GM12875 (cell line): ENCODE measurements at regions not wholly inside any gene's neighbourhood (a gene's known extent, or its start where the extent isn't known, plus 50 kb on each side); places are given as distances from the start of the nearest gene placed in this dataset.

Experiments used
- H3K4me3 ChIP-seq: one replicate; pipeline ENCODE4 v1.5.1; 2011; ENCODE audit warnings: low read depth, low read length, control low read depth
- TF ChIP-seq, protein P1 (sequence below): IDR thresholded peaks from 2 replicates; pipeline ENCODE4 v1.5.1; 2011; ENCODE audit warnings: low read depth, mild to moderate bottlenecking, control low read depth, inconsistent platforms, low read length, moderate library complexity, borderline replicate concordance; ENCODE audit not compliant: insufficient read depth

DNA sequence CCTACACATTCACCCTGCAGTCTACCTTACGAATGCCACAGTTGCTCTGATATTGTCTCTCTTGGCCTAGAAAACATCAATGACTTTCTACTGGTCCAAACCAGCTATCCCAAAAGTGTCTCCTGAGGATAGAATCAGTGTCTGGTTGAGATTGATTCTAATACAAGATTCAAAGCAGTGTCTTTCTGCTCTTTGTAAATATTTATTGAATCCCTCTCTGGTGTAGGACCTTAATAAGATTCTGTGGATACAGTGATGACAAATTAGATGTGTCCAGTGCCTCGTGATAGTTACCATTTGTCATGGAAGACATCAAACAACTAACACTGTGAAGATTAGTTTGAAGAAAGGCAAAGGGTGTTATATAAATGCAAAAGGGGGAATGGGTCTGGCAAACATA, 380.7 kb upstream of the TRIB2 start:
- TF ChIP-seq, protein P1, sequence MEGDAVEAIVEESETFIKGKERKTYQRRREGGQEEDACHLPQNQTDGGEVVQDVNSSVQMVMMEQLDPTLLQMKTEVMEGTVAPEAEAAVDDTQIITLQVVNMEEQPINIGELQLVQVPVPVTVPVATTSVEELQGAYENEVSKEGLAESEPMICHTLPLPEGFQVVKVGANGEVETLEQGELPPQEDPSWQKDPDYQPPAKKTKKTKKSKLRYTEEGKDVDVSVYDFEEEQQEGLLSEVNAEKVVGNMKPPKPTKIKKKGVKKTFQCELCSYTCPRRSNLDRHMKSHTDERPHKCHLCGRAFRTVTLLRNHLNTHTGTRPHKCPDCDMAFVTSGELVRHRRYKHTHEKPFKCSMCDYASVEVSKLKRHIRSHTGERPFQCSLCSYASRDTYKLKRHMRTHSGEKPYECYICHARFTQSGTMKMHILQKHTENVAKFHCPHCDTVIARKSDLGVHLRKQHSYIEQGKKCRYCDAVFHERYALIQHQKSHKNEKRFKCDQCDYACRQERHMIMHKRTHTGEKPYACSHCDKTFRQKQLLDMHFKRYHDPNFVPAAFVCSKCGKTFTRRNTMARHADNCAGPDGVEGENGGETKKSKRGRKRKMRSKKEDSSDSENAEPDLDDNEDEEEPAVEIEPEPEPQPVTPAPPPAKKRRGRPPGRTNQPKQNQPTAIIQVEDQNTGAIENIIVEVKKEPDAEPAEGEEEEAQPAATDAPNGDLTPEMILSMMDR: no peak
- no peak overlapping the region for H3K4me3 ChIP-seq

DNA sequence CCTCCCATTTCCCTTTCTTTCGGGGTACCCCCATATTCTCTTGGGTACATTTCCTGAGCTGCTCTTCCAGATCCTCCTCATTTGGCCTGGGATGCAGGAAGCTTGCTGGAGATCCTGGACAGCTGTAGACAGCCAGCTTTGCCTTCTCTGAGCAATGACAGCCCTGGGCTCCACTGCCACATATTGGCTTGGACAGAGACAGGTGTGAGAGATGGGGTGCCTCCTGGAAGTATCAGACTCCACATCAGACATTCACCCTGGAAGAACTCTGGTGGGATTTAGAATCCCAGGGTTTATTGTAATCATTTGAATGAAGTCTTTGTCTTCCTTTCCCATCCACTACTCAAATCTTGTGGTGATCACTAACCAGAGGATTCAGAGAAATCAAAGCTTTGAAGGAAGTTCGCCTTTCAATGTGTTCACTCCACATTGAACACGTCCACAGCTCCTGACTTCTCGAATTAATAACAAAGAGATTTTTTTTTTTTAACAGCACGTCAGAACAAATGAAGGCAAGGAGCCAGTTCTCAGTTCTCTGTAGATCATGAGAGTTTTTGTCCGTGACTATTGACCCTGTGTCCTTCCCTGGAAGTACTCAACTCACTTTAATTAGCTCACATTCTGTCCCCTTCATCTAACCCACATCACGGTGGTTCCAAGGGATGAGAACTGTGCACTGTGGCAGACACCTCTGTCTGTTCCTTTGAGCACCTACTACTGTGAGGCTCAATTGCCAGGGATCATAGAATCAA, 377.6 kb upstream of the TRIB2 start:
- no peak overlapping the region for H3K4me3 ChIP-seq
- TF ChIP-seq, protein P1: no peak

DNA sequence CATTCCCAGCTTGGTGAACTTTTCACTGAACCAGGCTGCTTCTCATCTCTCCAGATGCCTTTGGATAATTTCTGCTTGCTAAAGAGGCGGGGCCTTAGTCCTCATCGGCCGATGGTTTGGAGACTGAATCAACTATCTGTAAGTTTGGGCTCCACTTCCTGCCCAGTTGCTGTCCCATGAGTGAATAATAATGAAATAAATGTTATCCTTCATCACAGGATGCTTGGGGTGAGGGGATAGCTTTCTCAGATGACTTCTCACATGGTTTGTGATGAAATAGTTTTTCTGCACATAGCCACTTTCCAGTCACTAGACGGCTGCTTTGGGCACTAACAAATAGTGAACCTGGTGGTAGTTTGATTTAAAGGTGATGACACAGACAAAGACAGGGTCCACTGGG, 376.6 kb upstream of the TRIB2 start:
- no peak overlapping the region for H3K4me3 ChIP-seq
- TF ChIP-seq, protein P1: no peak

DNA sequence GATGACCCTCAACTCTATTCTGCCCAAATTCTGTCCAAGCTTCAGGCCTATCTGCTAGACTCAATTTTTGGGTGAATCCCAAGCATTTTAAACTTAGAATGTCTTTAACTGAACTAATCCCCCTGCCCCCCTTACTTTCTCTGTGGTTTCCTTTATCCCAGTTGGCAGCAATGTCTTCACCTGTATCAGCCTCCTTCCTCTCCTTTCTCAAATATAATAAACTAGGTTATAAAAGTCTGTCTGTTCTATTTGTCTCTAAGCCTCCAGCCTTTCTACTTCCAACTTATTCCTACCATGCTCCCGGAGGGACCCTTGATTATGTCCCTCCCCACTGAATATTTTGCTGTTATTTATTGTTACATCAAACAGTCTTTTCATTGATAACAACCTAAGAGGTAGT, 375.5 kb upstream of the TRIB2 start:
- H3K4me3 ChIP-seq: no peak overlapping the region

DNA sequence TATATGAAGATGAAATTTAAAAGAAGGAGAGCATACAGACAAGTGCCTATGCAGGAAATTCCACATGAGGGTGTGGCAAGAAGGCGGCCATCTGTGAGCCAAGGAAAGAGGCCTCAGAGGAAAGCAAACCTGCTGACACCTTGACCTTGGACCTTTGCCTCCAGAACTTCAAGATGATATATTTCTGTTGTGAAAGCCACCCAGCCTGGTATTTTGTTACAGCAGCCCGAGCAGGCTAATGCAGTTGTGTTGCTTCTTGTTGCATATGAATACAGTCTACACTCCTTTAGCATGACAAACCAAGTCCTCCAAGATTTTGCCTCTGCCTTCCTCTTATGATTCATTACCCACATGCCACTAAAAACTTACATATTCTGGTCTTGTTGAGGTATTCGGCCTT, 374.8 kb upstream of the TRIB2 start:
- no peak overlapping the region for H3K4me3 ChIP-seq
- TF ChIP-seq, protein P1: no peak

More for the DNA sequence above, 375.5 kb upstream of the TRIB2 start:
- TF ChIP-seq, protein P1: no peak

DNA sequence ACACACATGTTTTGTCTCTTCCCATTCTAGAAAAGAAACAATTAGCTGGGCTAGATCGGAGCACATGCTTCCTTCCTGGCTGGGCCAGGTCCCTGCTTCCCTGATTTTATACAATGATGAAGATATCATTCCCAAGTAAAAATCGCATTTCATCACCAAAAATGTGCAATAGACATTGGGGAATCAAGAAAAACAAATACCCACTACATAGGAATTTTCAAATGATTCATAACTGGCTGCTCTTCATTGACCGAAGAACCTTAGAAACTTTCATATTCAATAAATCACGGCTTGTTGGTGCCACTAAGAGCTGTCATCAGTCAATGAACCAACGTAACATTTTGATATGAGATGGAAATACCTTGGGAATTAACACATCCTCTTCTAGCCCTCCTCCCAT, 373.6 kb upstream of the TRIB2 start:
- TF ChIP-seq, protein P1: no peak

DNA sequence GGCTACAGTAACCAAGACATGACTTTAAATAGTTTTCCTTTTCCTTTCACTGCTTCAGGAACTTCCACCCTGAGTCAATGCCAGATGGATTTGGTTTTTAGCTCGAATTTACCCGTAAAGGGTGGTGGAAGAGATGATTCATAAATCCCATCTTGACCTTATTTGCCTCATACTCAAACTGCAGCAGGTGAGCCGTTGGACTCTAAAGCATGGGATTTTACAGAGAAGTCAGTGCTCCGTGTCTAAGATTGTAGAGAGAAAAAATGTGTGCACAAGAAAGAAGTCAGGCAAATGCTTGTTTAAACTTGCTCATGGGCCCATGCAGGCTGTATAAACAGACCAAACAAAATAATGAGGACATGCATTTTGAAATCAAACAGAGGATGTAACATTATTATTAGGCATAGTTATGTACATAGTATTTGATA, 369.7 kb upstream of the TRIB2 start:
- TF ChIP-seq, protein P1: no peak
- H3K4me3 ChIP-seq: no peak overlapping the region

More for the DNA sequence above, 373.6 kb upstream of the TRIB2 start:
- H3K4me3 ChIP-seq: no peak overlapping the region
